Smooth muscle cell (in vitro differentiated cells): ENCODE measurements at regions not wholly inside any gene's neighbourhood (a gene's known extent, or its start where the extent isn't known, plus 50 kb on each side); places are given as distances from the start of the nearest gene placed in this dataset.

Experiments
- DNase-seq: peaks from one replicate; lab custom pipeline; 2025; ENCODE audit not compliant: unreplicated experiment; lab: John Stamatoyannopoulos, UW
- H2AFZ ChIP-seq: fragments of 200-600 bp; sonication (generic); 2 replicates; pipeline ENCODE4 v1.6.0; 2016; ENCODE audit warnings: antibody characterized with exemption, low read depth, mild to moderate bottlenecking
- H3F3A ChIP-seq: fragments of 200-600 bp; sonication (generic); 2 replicates; pipeline ENCODE4 v1.6.0; 2017; ENCODE audit warnings: antibody characterized with exemption, low read depth
- H3K27ac ChIP-seq: fragments of 200-600 bp; sonication (generic); 2 replicates; pipeline ENCODE4 v1.5.1; 2016; ENCODE audit warnings: low read depth, mild to moderate bottlenecking
- H3K27me3 ChIP-seq: fragments of 200-600 bp; sonication (generic); 2 replicates; pipeline ENCODE4 v1.6.1; 2016; ENCODE audit warnings: low read depth, mild to moderate bottlenecking
- H3K36me3 ChIP-seq: fragments of 200-600 bp; sonication (generic); 2 replicates; pipeline ENCODE4 v1.5.1; 2016; ENCODE audit warnings: low read depth
- H3K4me1 ChIP-seq: fragments of 200-600 bp; sonication (generic); 2 replicates; pipeline ENCODE4 v1.5.1; 2016; ENCODE audit warnings: low read depth
- H3K4me2 ChIP-seq: fragments of 200-600 bp; sonication (generic); 2 replicates; pipeline ENCODE4 v1.6.0; 2016; ENCODE audit warnings: mild to moderate bottlenecking
- H3K4me3 ChIP-seq: fragments of 200-600 bp; sonication (generic); 2 replicates; pipeline ENCODE4 v1.5.1; 2016; ENCODE audit warnings: mild to moderate bottlenecking
- H3K79me2 ChIP-seq: fragments of 200-600 bp; sonication (generic); 2 replicates; pipeline ENCODE4 v1.6.0; 2016; ENCODE audit warnings: low read depth, mild to moderate bottlenecking
- H3K9ac ChIP-seq: fragments of 200-600 bp; sonication (generic); 2 replicates; pipeline ENCODE4 v1.6.0; 2016; ENCODE audit warnings: low read depth
- H3K9me3 ChIP-seq: fragments of 200-600 bp; sonication (generic); replicated peaks from 2 replicates; pipeline ENCODE4 v1.5.1; 2016; ENCODE audit warnings: low read depth
- H4K20me1 ChIP-seq: fragments of 200-600 bp; sonication (generic); 2 replicates; pipeline ENCODE4 v1.6.0; 2016; ENCODE audit warnings: low read depth
- CTCF ChIP-seq: fragments of 200-600 bp; sonication (generic); IDR thresholded peaks from 2 replicates; pipeline ENCODE4 v1.5.1; 2017; ENCODE audit warnings: borderline replicate concordance, mild to moderate bottlenecking, antibody characterized with exemption; ENCODE audit not compliant: insufficient read depth, poor library complexity, severe bottlenecking
- WGBS: methylation state at CpG from one replicate; pipeline ENCODE4 v1.1.7; 2016; ENCODE audit warnings: low lambda C conversion rate; 5-methylcytosine and 5-hydroxymethylcytosine counted together

GRCh38 chr15:96398776-96399175 lies 68.3 kb downstream of the NR2F2 start:
- no peak for DNase-seq
- Histone ChIP-seq H3K4me2 (no peak overlapping the region), H3K27me3 (peaks cover 90% of the 10 kb centered on the region), H4K20me1 (no peaks in the 10 kb centered on the region), H3K36me3 (no peaks in the 10 kb centered on the region), H3K79me2 (no peaks in the 10 kb centered on the region), H3K4me3 (no peak overlapping the region), H2AFZ (no peak overlapping the region), H3K9ac (no peak overlapping the region), H3F3A (no peaks in the 10 kb centered on the region), H3K9me3 (no peaks in the 10 kb centered on the region), H3K4me1 (peaks cover 2% of the 10 kb centered on the region), H3K27ac (no peak overlapping the region)
- no peak for TF ChIP-seq CTCF
- 97% methylated on average over 1 of the region's 1 CpG for WGBS

- no peak overlapping the region for H3K4me3 ChIP-seq
- H3K36me3 ChIP-seq, result no peaks in the 10 kb centered on the region
- no peaks in the 10 kb centered on the region for H3F3A ChIP-seq
- H3K27me3 ChIP-seq, result peaks cover 98% of the 10 kb centered on the region
- TF ChIP-seq CTCF, result no peak
- no peak for DNase-seq
- no peaks in the 10 kb centered on the region for H3K79me2 ChIP-seq
- H3K9ac ChIP-seq, result no peak overlapping the region
- peaks cover 10% of the 10 kb centered on the region for H3K4me1 ChIP-seq
- no peaks in the 10 kb centered on the region for H4K20me1 ChIP-seq
- no peak overlapping the region for H2AFZ ChIP-seq
- H3K4me2 ChIP-seq, result no peak overlapping the region
- no peaks in the 10 kb centered on the region for H3K9me3 ChIP-seq
- no peak overlapping the region for H3K27ac ChIP-seq
- WGBS, result 76% methylated on average over 3 of the region's 3 CpGs
Measured at GRCh38 chr15:96402403-96402802, 71.9 kb downstream of the NR2F2 start.

- H3K4me2 ChIP-seq, result no peak overlapping the region
- H3K9me3 ChIP-seq, result no peaks in the 10 kb centered on the region
- no peak for DNase-seq
- no peaks in the 10 kb centered on the region for H3F3A ChIP-seq
- no peak overlapping the region for H3K4me3 ChIP-seq
- TF ChIP-seq CTCF, result no peak
- no peaks in the 10 kb centered on the region for H3K79me2 ChIP-seq
- H3K27me3 ChIP-seq, result peaks cover 99% of the 10 kb centered on the region
- H4K20me1 ChIP-seq, result no peaks in the 10 kb centered on the region
- H2AFZ ChIP-seq, result no peak overlapping the region
- H3K36me3 ChIP-seq, result no peaks in the 10 kb centered on the region
- H3K4me1 ChIP-seq, result peaks cover 11% of the 10 kb centered on the region
- no peak overlapping the region for H3K27ac ChIP-seq
- 88% methylated on average over 1 of the region's 1 CpG for WGBS
- no peak overlapping the region for H3K9ac ChIP-seq
Measured at GRCh38 chr15:96403071-96403470, 72.6 kb downstream of the NR2F2 start.

GRCh38 chr15:96403932-96404331 lies 73.4 kb downstream of the NR2F2 start:
- Histone ChIP-seq H3K4me3 (no peak overlapping the region), H3K27me3 (peaks cover 99% of the 10 kb centered on the region), H2AFZ (no peak overlapping the region), H4K20me1 (no peaks in the 10 kb centered on the region), H3K9me3 (no peaks in the 10 kb centered on the region), H3F3A (no peaks in the 10 kb centered on the region), H3K27ac (no peak overlapping the region), H3K9ac (no peak overlapping the region), H3K79me2 (no peaks in the 10 kb centered on the region), H3K4me2 (no peak overlapping the region), H3K36me3 (no peaks in the 10 kb centered on the region), H3K4me1 (peaks cover 14% of the 10 kb centered on the region)
- no peak for TF ChIP-seq CTCF
- 83% methylated on average over 1 of the region's 1 CpG for WGBS
- no peak for DNase-seq
